GM19468 (cell line): ENCODE measurements at regions not wholly inside any gene's neighbourhood (a gene's known extent, or its start where the extent isn't known, plus 50 kb on each side); places are given as distances from the start of the nearest gene placed in this dataset.
"Not testable (repeated sequence)": the region's sequence is repeated elsewhere in the genome, so short reads cannot be mapped to it uniquely, and the experiment has no call there.

Source experiments
- ATAC-seq: cut with Tn5 transposase; IDR thresholded peaks from one replicate; pipeline ENCODE4 v1.9.1; 2021; ENCODE audit warnings: mild to moderate bottlenecking, moderate library complexity, moderate number of reproducible peaks; ENCODE audit not compliant: unreplicated experiment; ENCODE audit errors: extremely low read depth

- no peak for ATAC-seq
Measured at GRCh38 chr5:174455301-174455700, 269.1 kb upstream of the MSX2 start.

GRCh38 chr5:174457141-174457678 lies 267.2 kb upstream of the MSX2 start:
- no peak for ATAC-seq

GRCh38 chr5:174459071-174459702 lies 265.2 kb upstream of the MSX2 start:
- no peak for ATAC-seq

GRCh38 chr5:174459832-174460448 lies 264.4 kb upstream of the MSX2 start:
- no peak for ATAC-seq

GRCh38 chr5:174462129-174462528 lies 262.3 kb upstream of the MSX2 start:
- ATAC-seq, result no peak

- no peak for ATAC-seq
Measured at GRCh38 chr5:174464504-174465165, 259.7 kb upstream of the MSX2 start.

- not testable (repeated sequence) for ATAC-seq
Measured at GRCh38 chr5:174471528-174471927, 252.9 kb upstream of the MSX2 start.

- no peak for ATAC-seq
Measured at GRCh38 chr5:174472956-174473355, 251.4 kb upstream of the MSX2 start.

- ATAC-seq, result not testable (repeated sequence)
Measured at GRCh38 chr5:174476001-174476400, 248.4 kb upstream of the MSX2 start.

GRCh38 chr5:174479325-174479724 lies 245.1 kb upstream of the MSX2 start:
- ATAC-seq, result no peak

- ATAC-seq, result no peak
Measured at GRCh38 chr5:174481737-174482136, 242.6 kb upstream of the MSX2 start.

GRCh38 chr5:174482607-174483024 lies 241.8 kb upstream of the MSX2 start:
- ATAC-seq, result no peak

GRCh38 chr5:174483411-174483810 lies 241.0 kb upstream of the MSX2 start:
- ATAC-seq, result no peak

- no peak for ATAC-seq
Measured at GRCh38 chr5:174489215-174489614, 235.2 kb upstream of the MSX2 start.

- no peak for ATAC-seq
Measured at GRCh38 chr5:174489920-174490597, 234.3 kb upstream of the MSX2 start.

GRCh38 chr5:174490728-174491127 lies 233.7 kb upstream of the MSX2 start:
- no peak for ATAC-seq

- no peak for ATAC-seq
Measured at GRCh38 chr5:174491265-174491664, 233.1 kb upstream of the MSX2 start.

- ATAC-seq, result no peak
Measured at GRCh38 chr5:174491761-174492350, 232.5 kb upstream of the MSX2 start.

GRCh38 chr5:174493530-174493929 lies 230.9 kb upstream of the MSX2 start:
- ATAC-seq, result no peak

- ATAC-seq, result not testable (repeated sequence)
Measured at GRCh38 chr5:174497939-174498338, 226.4 kb upstream of the MSX2 start.
